HUES48 (cell line): ENCODE measurements at regions not wholly inside any gene's neighbourhood (a gene's known extent, or its start where the extent isn't known, plus 50 kb on each side); places are given as distances from the start of the nearest gene placed in this dataset.

Source experiments
- H3K27ac ChIP-seq: one replicate; pipeline ENCODE4 v1.7.0; 2013; ENCODE audit warnings: low read depth, low read length, inconsistent platforms
- H3K27me3 ChIP-seq: 2 replicates; pipeline ENCODE4 v1.6.1; 2013; ENCODE audit warnings: mild to moderate bottlenecking, low read length; ENCODE audit not compliant: control insufficient read depth, insufficient read depth
- H3K36me3 ChIP-seq: 2 replicates; pipeline ENCODE4 v1.6.1; 2013; ENCODE audit warnings: low read length; ENCODE audit not compliant: control insufficient read depth, insufficient read depth
- H3K4me1 ChIP-seq: 2 replicates; pipeline ENCODE4 v1.6.1; 2013; ENCODE audit warnings: mild to moderate bottlenecking, low read length; ENCODE audit not compliant: control insufficient read depth, insufficient read depth
- H3K4me3 ChIP-seq: 2 replicates; pipeline ENCODE4 v1.5.1; 2013; ENCODE audit warnings: mild to moderate bottlenecking, low read depth, low read length
- H3K9ac ChIP-seq: 2 replicates; pipeline ENCODE4 v1.6.1; 2013; ENCODE audit warnings: mild to moderate bottlenecking, low read depth, low read length, moderate library complexity
- H3K9me3 ChIP-seq: 2 replicates; pipeline ENCODE4 v1.6.1; 2013; ENCODE audit warnings: low read length; ENCODE audit not compliant: control insufficient read depth, insufficient read depth

DNA sequence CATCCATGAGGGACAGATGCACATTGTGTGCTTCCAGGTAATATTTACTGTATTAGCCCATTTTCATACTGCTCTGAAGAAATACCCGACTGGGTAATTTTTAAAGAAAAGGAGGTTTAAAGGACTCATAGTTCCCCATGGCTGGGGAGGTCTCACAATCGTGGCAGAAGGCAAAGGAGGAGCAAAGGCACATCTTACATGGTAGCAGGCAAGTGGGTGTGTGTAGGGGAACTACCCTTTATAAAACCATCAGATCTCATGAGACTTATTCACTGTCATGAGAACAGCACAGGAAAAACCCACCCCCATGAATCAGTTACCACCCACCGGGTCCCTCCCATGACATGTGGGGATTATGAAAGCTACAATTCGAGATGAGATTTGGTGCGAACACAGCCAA is 148.8 kb upstream of the FBXL17 start:
- Histone ChIP-seq H3K27ac (no peak overlapping the region), H3K9me3 (peaks cover 20% of the 10 kb centered on the region), H3K9ac (no peak overlapping the region), H3K4me3 (no peak overlapping the region), H3K4me1 (no peaks in the 10 kb centered on the region), H3K27me3 (no peaks in the 10 kb centered on the region), H3K36me3 (no peaks in the 10 kb centered on the region)

GRCh38 chr5:108529381-108529780 is 147.5 kb upstream of the FBXL17 start:
- Histone ChIP-seq H3K4me1 (no peaks in the 10 kb centered on the region), H3K36me3 (no peaks in the 10 kb centered on the region), H3K9me3 (peaks cover 23% of the 10 kb centered on the region), H3K27ac (no peak overlapping the region), H3K27me3 (no peaks in the 10 kb centered on the region), H3K9ac (no peak overlapping the region), H3K4me3 (no peak overlapping the region)

- no peak overlapping the region for H3K9ac ChIP-seq
- H3K4me3 ChIP-seq, result no peak overlapping the region
- no peak overlapping the region for H3K27ac ChIP-seq
- H3K4me1 ChIP-seq, result no peaks in the 10 kb centered on the region
- no peaks in the 10 kb centered on the region for H3K27me3 ChIP-seq
- H3K36me3 ChIP-seq, result no peaks in the 10 kb centered on the region
- H3K9me3 ChIP-seq, result peaks cover 23% of the 10 kb centered on the region
These were observed 146.8 kb upstream of the FBXL17 start for GRCh38 chr5:108528655-108529054.

- no peak overlapping the region for H3K4me3 ChIP-seq
- no peak overlapping the region for H3K9ac ChIP-seq
- H3K9me3 ChIP-seq, result peaks cover 13% of the 10 kb centered on the region
- no peaks in the 10 kb centered on the region for H3K36me3 ChIP-seq
- peaks cover 9% of the 10 kb centered on the region for H3K4me1 ChIP-seq
- H3K27me3 ChIP-seq, result no peaks in the 10 kb centered on the region
- H3K27ac ChIP-seq, result no peak overlapping the region
These were observed 142.7 kb upstream of the FBXL17 start for GRCh38 chr5:108524564-108524963.

DNA sequence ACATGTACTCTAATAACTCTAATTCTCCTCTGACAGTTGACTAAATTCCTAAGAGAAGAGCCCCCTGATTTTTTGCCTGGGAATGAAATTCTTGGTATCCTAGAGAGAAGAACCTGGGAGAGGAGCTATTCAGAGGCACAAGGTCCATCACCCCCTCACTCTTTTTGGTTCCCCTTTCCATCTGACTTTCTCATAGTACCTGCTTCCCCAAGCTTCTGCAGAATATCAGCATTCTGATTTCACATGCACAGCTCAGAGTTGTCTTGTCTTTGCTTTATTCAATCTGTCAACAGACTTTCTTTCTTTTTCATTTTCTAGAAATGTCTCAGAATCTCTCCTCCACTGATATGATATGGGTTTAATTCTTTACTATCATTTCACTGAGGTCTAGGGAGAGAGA is 141.5 kb upstream of the FBXL17 start:
- Histone ChIP-seq H3K9ac (no peak overlapping the region), H3K27ac (no peak overlapping the region), H3K4me3 (no peak overlapping the region), H3K27me3 (no peaks in the 10 kb centered on the region), H3K9me3 (peaks cover 13% of the 10 kb centered on the region), H3K4me1 (peaks cover 9% of the 10 kb centered on the region), H3K36me3 (no peaks in the 10 kb centered on the region)

DNA sequence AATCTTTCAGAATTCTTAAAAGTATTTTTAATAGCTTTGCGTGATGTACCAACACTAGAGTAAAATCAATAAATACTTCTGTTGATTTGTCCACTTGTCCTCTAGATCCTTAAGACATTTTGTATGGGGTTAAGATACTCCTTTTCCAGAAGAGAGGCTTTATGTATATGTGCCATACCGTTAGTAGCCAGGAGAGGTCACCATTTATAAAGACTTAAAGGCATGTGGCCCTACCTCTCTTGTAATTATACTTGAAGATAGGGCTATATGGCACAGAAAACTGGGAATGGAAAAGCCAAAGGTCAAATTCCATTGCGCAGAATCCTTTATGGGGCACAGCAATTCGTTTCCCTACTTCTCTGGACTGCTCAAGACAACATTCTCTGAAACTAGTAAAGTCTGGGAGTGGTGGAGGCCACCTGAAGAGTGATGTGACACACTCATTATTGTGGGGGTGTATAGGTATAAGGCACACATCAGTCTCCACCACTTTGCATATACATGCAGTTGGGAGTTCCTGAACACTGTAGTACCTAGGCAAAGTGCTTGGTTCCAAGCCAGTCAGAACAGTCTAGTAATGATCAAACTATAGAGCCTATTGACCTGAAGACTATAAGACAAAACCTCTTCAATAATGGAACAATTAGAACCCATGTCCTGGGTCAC is 140.1 kb upstream of the FBXL17 start:
- H3K4me1 ChIP-seq, result peaks cover 16% of the 10 kb centered on the region
- H3K9ac ChIP-seq, result no peak overlapping the region
- no peaks in the 10 kb centered on the region for H3K36me3 ChIP-seq
- no peak overlapping the region for H3K27ac ChIP-seq
- no peaks in the 10 kb centered on the region for H3K27me3 ChIP-seq
- no peak overlapping the region for H3K4me3 ChIP-seq
- peaks cover 9% of the 10 kb centered on the region for H3K9me3 ChIP-seq

DNA sequence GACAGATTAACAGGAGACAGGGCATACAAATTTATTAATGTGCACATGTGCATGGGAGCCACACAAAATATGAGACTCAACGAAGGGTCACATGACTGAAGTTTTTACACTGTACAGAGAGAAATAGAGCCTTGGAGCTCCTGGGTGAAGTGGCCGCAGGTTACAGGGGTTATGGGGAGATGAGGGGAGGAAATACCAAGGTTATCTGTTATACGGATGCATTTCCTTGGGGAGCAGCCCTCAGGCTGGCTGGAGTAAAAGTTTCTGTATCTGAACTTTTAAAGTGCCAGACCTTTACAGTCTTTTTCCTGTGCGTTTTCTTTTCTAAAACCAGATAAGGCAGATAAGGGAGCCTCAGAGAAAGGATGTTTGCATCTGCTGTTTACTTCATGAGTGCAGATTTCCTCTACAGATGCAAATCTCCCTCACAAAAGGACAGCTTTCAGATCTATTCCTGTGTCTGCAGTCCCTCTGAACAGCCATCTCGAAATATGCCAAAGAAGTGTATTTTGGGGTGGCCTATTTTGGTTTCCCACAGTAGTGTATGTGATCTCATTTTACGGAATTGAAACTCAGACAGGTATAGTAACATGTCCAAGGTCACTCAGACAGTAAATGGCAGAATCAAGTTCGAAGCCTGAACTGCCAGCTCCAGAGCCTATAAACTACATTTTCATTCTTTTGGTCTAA is 139.3 kb upstream of the FBXL17 start:
- Histone ChIP-seq H3K36me3 (no peaks in the 10 kb centered on the region), H3K27me3 (no peaks in the 10 kb centered on the region), H3K4me3 (no peak overlapping the region), H3K9ac (no peak overlapping the region), H3K9me3 (0 out of 2 replicates have a peak, but pooled peaks cover 2% of the 10 kb centered on the region), H3K27ac (peak overlapping the region; percentile 30), H3K4me1 (peaks cover 16% of the 10 kb centered on the region)

- Histone ChIP-seq H3K4me3 (no peak overlapping the region), H3K36me3 (no peaks in the 10 kb centered on the region), H3K9me3 (no peaks in the 10 kb centered on the region), H3K27ac (no peak overlapping the region), H3K9ac (no peak overlapping the region), H3K4me1 (peaks cover 16% of the 10 kb centered on the region), H3K27me3 (no peaks in the 10 kb centered on the region)
These were observed 134.9 kb upstream of the FBXL17 start for GRCh38 chr5:108516785-108517184.

DNA sequence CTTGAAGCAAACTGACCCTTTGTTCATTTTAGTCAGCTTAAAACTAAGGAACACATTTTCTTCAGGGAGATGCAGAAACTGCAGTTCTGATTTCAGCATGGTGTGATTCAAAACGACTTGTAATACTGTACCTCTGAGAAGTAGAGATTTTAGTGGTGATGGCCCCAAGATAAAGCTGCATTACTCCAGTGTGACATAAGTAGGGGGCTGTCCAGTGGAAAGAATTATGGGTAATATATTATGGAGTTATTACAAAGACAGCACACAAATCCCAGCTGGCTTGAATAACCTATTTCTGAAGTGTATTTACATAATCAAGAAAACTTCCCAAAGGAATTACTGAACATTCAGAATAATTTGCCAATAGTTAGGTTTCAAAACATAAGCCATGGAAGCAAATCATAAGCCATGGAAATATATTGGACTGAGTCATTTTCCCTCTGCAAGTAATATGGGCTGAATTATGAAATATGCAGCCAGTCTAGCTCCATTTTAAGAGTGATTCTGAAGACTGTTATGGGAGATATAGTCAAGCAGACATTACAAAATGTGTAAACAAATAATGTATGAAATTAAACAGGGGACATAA is 133.7 kb upstream of the FBXL17 start:
- no peak overlapping the region for H3K27ac ChIP-seq
- H3K4me3 ChIP-seq, result no peak overlapping the region
- H3K9me3 ChIP-seq, result no peaks in the 10 kb centered on the region
- H3K36me3 ChIP-seq, result no peaks in the 10 kb centered on the region
- H3K27me3 ChIP-seq, result no peaks in the 10 kb centered on the region
- no peak overlapping the region for H3K9ac ChIP-seq
- H3K4me1 ChIP-seq, result 0 out of 2 replicates have a peak, but pooled peaks cover 6% of the 10 kb centered on the region

GRCh38 chr5:108508979-108509378 is 127.1 kb upstream of the FBXL17 start:
- Histone ChIP-seq H3K36me3 (no peaks in the 10 kb centered on the region), H3K9me3 (no peaks in the 10 kb centered on the region), H3K4me3 (no peak overlapping the region), H3K4me1 (no peaks in the 10 kb centered on the region), H3K27ac (no peak overlapping the region), H3K9ac (no peak overlapping the region), H3K27me3 (no peaks in the 10 kb centered on the region)

DNA sequence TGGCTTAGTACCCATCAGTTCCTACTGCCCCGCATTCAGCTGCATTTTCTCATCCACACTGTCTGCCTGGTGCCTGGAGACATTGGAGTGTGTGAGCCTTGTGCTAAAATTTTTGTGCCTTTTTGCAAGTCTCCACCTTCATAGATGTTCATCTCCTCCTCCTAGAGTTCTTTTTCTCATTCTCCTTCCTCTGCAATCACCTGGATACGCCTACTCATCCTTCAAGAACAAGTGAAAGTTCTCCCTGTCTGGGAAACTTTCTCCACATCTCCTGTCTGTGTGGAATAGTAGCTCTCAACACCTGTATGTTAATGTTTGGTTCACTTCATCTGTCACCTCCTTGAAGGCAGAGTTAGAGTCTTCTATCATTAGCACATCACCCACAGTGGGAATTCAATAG is 125.7 kb upstream of the FBXL17 start:
- Histone ChIP-seq H3K9me3 (no peaks in the 10 kb centered on the region), H3K27ac (no peak overlapping the region), H3K4me3 (no peak overlapping the region), H3K27me3 (no peaks in the 10 kb centered on the region), H3K4me1 (no peaks in the 10 kb centered on the region), H3K9ac (no peak overlapping the region), H3K36me3 (no peaks in the 10 kb centered on the region)
